ENCODE measurements at regions not wholly inside any gene's neighbourhood (a gene's known extent, or its start where the extent isn't known, plus 50 kb on each side); places are given as distances from the start of the nearest gene placed in this dataset.

DNA sequence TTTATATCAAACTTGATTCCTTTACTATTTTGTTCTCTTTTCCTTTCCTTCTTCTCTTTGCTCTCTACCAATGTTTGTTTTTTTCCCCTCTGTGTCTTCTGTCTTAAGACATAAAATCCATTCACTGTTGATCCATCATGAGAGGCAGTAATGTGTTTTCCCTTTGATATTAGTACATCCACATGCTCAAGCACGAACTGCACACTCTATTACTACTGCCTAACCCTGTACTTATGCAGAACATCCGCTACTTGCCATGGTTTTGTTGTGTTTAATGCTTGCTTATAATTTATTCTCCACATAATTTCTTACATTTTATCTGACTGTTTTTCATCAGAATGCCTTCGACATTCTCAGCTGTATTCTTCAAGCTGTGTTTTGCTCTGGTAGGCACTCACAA lies 159.0 kb upstream of the PCDH9 start:
- TF ChIP-seq, protein P1, sequence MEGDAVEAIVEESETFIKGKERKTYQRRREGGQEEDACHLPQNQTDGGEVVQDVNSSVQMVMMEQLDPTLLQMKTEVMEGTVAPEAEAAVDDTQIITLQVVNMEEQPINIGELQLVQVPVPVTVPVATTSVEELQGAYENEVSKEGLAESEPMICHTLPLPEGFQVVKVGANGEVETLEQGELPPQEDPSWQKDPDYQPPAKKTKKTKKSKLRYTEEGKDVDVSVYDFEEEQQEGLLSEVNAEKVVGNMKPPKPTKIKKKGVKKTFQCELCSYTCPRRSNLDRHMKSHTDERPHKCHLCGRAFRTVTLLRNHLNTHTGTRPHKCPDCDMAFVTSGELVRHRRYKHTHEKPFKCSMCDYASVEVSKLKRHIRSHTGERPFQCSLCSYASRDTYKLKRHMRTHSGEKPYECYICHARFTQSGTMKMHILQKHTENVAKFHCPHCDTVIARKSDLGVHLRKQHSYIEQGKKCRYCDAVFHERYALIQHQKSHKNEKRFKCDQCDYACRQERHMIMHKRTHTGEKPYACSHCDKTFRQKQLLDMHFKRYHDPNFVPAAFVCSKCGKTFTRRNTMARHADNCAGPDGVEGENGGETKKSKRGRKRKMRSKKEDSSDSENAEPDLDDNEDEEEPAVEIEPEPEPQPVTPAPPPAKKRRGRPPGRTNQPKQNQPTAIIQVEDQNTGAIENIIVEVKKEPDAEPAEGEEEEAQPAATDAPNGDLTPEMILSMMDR (conservative IDR thresholded peaks at IDR 0.05 in 1 of 2, IDR thresholded peaks at IDR 0.05 in 1 of 2; ENCODE audit: low read depth in 1 of 2, low read length in 2 of 2), result no peak
- TF ChIP-seq EZH2 (IDR thresholded peaks at IDR 0.05; ENCODE audit: low read length, missing control alignments), result no peak

All from fibroblast of lung (primary cell).